ENCODE measurements at regions not wholly inside any gene's neighbourhood (a gene's known extent, or its start where the extent isn't known, plus 50 kb on each side); places are given as distances from the start of the nearest gene placed in this dataset.

- peak overlapping the region in 1 of 2 donors; percentile 83 for H3K27ac ChIP-seq (ENCODE audit: low read depth in 1 of 2, low read length in 2 of 2)
- Mint-ChIP-seq H3K4me3 (peak overlapping the region in 1 of 2 donors; percentile 55), H3K4me1 (peaks cover 89% of the 10 kb centered on the region), H3K9me3 (peaks cover 0 to 3% (median 0%) of the 10 kb centered on the region in 7 donors), H3K36me3 (peaks cover 10 to 18% of the 10 kb centered on the region in 2 donors), H3K27me3 (ENCODE audit: low read depth in 3 of 3) (peaks cover 0 to 3% (median 3%) of the 10 kb centered on the region in 3 donors), H3K27ac (peak overlapping the region; percentile 36 to 80 (median 59))
- no peak for TF ChIP-seq CTCF (IDR thresholded peaks at IDR 0.05)
- H3K9me3 ChIP-seq (replicated peaks in 1 of 2; ENCODE audit: control insufficient read depth in 1 of 2, insufficient read depth in 1 of 2, low read length in 2 of 2), result no peaks in the 10 kb centered on the region
- peak in 2 of 3 donors; percentile 55 to 63 for DNase-seq
- H3K4me3 ChIP-seq (replicated peaks in 1 of 3; ENCODE audit: low read depth in 2 of 3, low read length in 3 of 3), result peak overlapping the region in 1 of 3 experiments; percentile 36
- peak overlapping the region; percentile 58 for H3K4me2 ChIP-seq (replicated peaks; ENCODE audit: extremely low read depth, low read length, poor library complexity, severe bottlenecking)
- peaks cover 53% of the 10 kb centered on the region for H3K79me2 ChIP-seq (ENCODE audit: insufficient read depth, low read length)
- H3K36me3 ChIP-seq (replicated peaks in 1 of 2; ENCODE audit: control insufficient read depth in 1 of 2, insufficient read depth in 2 of 2, low read length in 2 of 2), result no peaks in the 10 kb centered on the region
- WGBS (ENCODE audit: insufficient coverage), result 48% methylated on average over 11 of the region's 11 CpGs
- no peaks in the 10 kb centered on the region for H3K27me3 ChIP-seq (ENCODE audit: control insufficient read depth in 2 of 2, insufficient read depth in 2 of 2, low read length in 2 of 2)
- H3K4me1 ChIP-seq (ENCODE audit: control insufficient read depth in 1 of 2, insufficient read depth in 2 of 2, low read length in 2 of 2), result peaks cover 92% of the 10 kb centered on the region in 2 donors
- H2AFZ ChIP-seq (ENCODE audit: insufficient read depth, low read depth, low read length, poor library complexity, severe bottlenecking), result no peak overlapping the region
- intact Hi-C loops (cut with micrococcal nuclease), result loop anchor here in 1 of 2 donors (10.0 kb wide), 1 partner anchor 258 kb away; no protein-coding TSS in a partner anchor
- H4K20me1 ChIP-seq (ENCODE audit: insufficient read depth, low read length), result no peaks in the 10 kb centered on the region
- no peak overlapping the region for H3K9ac ChIP-seq (ENCODE audit: insufficient read depth, low read length, poor library complexity, severe bottlenecking)
Observed at GRCh38 chr6:6796818-6797217, 208.3 kb downstream of the LY86 start.

- no peaks in the 10 kb centered on the region for H3K36me3 ChIP-seq (replicated peaks in 1 of 2; ENCODE audit: control insufficient read depth in 1 of 2, insufficient read depth in 2 of 2, low read length in 2 of 2)
- Mint-ChIP-seq H3K27ac (peak overlapping the region; percentile 43 to 97 (median 93)), H3K4me3 (peak overlapping the region; percentile 43 to 69), H3K27me3 (ENCODE audit: low read depth in 3 of 3) (peaks cover 0 to 6% (median 2%) of the 10 kb centered on the region in 3 donors), H3K4me1 (peaks cover 89% of the 10 kb centered on the region), H3K36me3 (peaks cover 2 to 9% of the 10 kb centered on the region in 2 donors), H3K9me3 (peaks cover 0 to 3% (median 0%) of the 10 kb centered on the region in 7 donors)
- DNase-seq, result peak in 1 of 3 donors; percentile 26
- peak overlapping the region; percentile 73 to 83 for H3K27ac ChIP-seq (ENCODE audit: low read depth in 1 of 2, low read length in 2 of 2)
- no peaks in the 10 kb centered on the region for H4K20me1 ChIP-seq (ENCODE audit: insufficient read depth, low read length)
- H3K9ac ChIP-seq (ENCODE audit: insufficient read depth, low read length, poor library complexity, severe bottlenecking), result no peak overlapping the region
- H3K4me1 ChIP-seq (ENCODE audit: control insufficient read depth in 1 of 2, insufficient read depth in 2 of 2, low read length in 2 of 2), result peaks cover 97 to 100% of the 10 kb centered on the region in 2 donors
- H3K9me3 ChIP-seq (replicated peaks in 1 of 2; ENCODE audit: control insufficient read depth in 1 of 2, insufficient read depth in 1 of 2, low read length in 2 of 2), result no peaks in the 10 kb centered on the region
- H3K79me2 ChIP-seq (ENCODE audit: insufficient read depth, low read length), result peaks cover 38% of the 10 kb centered on the region
- no peaks in the 10 kb centered on the region for H3K27me3 ChIP-seq (ENCODE audit: control insufficient read depth in 2 of 2, insufficient read depth in 2 of 2, low read length in 2 of 2)
- 7% methylated on average over 3 of the region's 5 CpGs for WGBS (ENCODE audit: insufficient coverage)
- H3K4me3 ChIP-seq (replicated peaks in 1 of 3; ENCODE audit: low read depth in 2 of 3, low read length in 3 of 3), result peak overlapping the region in 1 of 3 experiments; percentile 62
- intact Hi-C loops (cut with micrococcal nuclease), result loop anchor here in 1 of 2 donors (10.0 kb wide), 1 partner anchor 256 kb away; no protein-coding TSS in a partner anchor
- no peak for TF ChIP-seq CTCF (IDR thresholded peaks at IDR 0.05)
- peak overlapping the region; percentile 63 for H3K4me2 ChIP-seq (replicated peaks; ENCODE audit: extremely low read depth, low read length, poor library complexity, severe bottlenecking)
- peak overlapping the region; percentile 28 for H2AFZ ChIP-seq (ENCODE audit: insufficient read depth, low read depth, low read length, poor library complexity, severe bottlenecking)
Observed at GRCh38 chr6:6798448-6798860, 209.9 kb downstream of the LY86 start.

Measured in CD14-positive monocyte (primary cell).